ENCODE measurements at regions not wholly inside any gene's neighbourhood (a gene's known extent, or its start where the extent isn't known, plus 50 kb on each side); places are given as distances from the start of the nearest gene placed in this dataset.

GRCh38 chr10:21398563-21399231 is 126.8 kb downstream of the SKIDA1 start:
- H2AFZ ChIP-seq (ENCODE audit: control insufficient read depth, low read length), result no peak overlapping the region
- dilution Hi-C loops (cut with MboI; ENCODE audit: extremely low pct_ligation_motif_present, low sequenced_read_pairs), result no loop called here
- no peaks in the 10 kb centered on the region for H3K36me3 ChIP-seq (ENCODE audit: control insufficient read depth in 2 of 2, extremely low read depth in 1 of 2, insufficient read depth in 2 of 2, low read length in 2 of 2)
- DNase-seq (ENCODE audit: low read depth, low spot score) (peak; percentile 58), FAIRE-seq (peak; percentile 73)
- peak overlapping the region in 1 of 3 experiments; percentile 37 for H3K4me3 ChIP-seq (ENCODE audit: control insufficient read depth in 2 of 3, extremely low read depth in 1 of 3, insufficient read depth in 2 of 3, low read depth in 1 of 3, low read length in 3 of 3)
- peak overlapping the region; percentile 84 for H3K27ac ChIP-seq (ENCODE audit: control insufficient read depth, insufficient read depth, low read length)
- peak overlapping the region; percentile 74 for H3K4me2 ChIP-seq (ENCODE audit: control insufficient read depth, extremely low read depth, insufficient read depth, low read depth, low read length)
- peaks cover 41% of the 10 kb centered on the region for H3K4me1 ChIP-seq (ENCODE audit: control insufficient read depth, extremely low read depth, insufficient read depth, low read length)
- no peaks in the 10 kb centered on the region for H3K9me1 ChIP-seq (ENCODE audit: control insufficient read depth, extremely low read depth, insufficient read depth, low read length)
- no peak for TF ChIP-seq EZH2 (IDR thresholded peaks at IDR 0.05; ENCODE audit: low read length)
- TF ChIP-seq, protein P1, sequence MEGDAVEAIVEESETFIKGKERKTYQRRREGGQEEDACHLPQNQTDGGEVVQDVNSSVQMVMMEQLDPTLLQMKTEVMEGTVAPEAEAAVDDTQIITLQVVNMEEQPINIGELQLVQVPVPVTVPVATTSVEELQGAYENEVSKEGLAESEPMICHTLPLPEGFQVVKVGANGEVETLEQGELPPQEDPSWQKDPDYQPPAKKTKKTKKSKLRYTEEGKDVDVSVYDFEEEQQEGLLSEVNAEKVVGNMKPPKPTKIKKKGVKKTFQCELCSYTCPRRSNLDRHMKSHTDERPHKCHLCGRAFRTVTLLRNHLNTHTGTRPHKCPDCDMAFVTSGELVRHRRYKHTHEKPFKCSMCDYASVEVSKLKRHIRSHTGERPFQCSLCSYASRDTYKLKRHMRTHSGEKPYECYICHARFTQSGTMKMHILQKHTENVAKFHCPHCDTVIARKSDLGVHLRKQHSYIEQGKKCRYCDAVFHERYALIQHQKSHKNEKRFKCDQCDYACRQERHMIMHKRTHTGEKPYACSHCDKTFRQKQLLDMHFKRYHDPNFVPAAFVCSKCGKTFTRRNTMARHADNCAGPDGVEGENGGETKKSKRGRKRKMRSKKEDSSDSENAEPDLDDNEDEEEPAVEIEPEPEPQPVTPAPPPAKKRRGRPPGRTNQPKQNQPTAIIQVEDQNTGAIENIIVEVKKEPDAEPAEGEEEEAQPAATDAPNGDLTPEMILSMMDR (optimal IDR thresholded peaks at IDR 0.05 in 1 of 3, IDR thresholded peaks at IDR 0.05 in 1 of 3, conservative IDR thresholded peaks at IDR 0.05 in 1 of 3; ENCODE audit: extremely low read depth in 1 of 3, insufficient read depth in 2 of 3, low read length in 3 of 3), result no peak
- no peaks in the 10 kb centered on the region for H3K79me2 ChIP-seq (ENCODE audit: control insufficient read depth, insufficient read depth, low read length)
- H3K27me3 ChIP-seq (ENCODE audit: control insufficient read depth, extremely low read depth, insufficient read depth, low read length), result no peaks in the 10 kb centered on the region
- H3K9ac ChIP-seq (ENCODE audit: control insufficient read depth, extremely low read depth, insufficient read depth, low read length), result peak overlapping the region; percentile 46
- H4K20me1 ChIP-seq (ENCODE audit: control insufficient read depth, extremely low read depth, insufficient read depth, low read length), result no peaks in the 10 kb centered on the region
- no peaks in the 10 kb centered on the region for H3K9me3 ChIP-seq (ENCODE audit: control insufficient read depth, low read depth, low read length)

GRCh38 chr10:21396889-21397288 is 128.6 kb downstream of the SKIDA1 start:
- peaks cover 23% of the 10 kb centered on the region for H3K4me1 ChIP-seq (ENCODE audit: control insufficient read depth, extremely low read depth, insufficient read depth, low read length)
- no peaks in the 10 kb centered on the region for H3K9me1 ChIP-seq (ENCODE audit: control insufficient read depth, extremely low read depth, insufficient read depth, low read length)
- no peaks in the 10 kb centered on the region for H3K27me3 ChIP-seq (ENCODE audit: control insufficient read depth, extremely low read depth, insufficient read depth, low read length)
- H3K9me3 ChIP-seq (ENCODE audit: control insufficient read depth, low read depth, low read length), result no peaks in the 10 kb centered on the region
- no peak overlapping the region for H3K27ac ChIP-seq (ENCODE audit: control insufficient read depth, insufficient read depth, low read length)
- FAIRE-seq (no peak), DNase-seq (ENCODE audit: low read depth, low spot score) (no peak)
- dilution Hi-C loops (cut with MboI; ENCODE audit: extremely low pct_ligation_motif_present, low sequenced_read_pairs), result no loop called here
- H3K36me3 ChIP-seq (ENCODE audit: control insufficient read depth in 2 of 2, extremely low read depth in 1 of 2, insufficient read depth in 2 of 2, low read length in 2 of 2), result no peaks in the 10 kb centered on the region
- no peak overlapping the region for H3K9ac ChIP-seq (ENCODE audit: control insufficient read depth, extremely low read depth, insufficient read depth, low read length)
- H3K4me3 ChIP-seq (ENCODE audit: control insufficient read depth in 2 of 3, extremely low read depth in 1 of 3, insufficient read depth in 2 of 3, low read depth in 1 of 3, low read length in 3 of 3), result no peak overlapping the region
- no peaks in the 10 kb centered on the region for H3K79me2 ChIP-seq (ENCODE audit: control insufficient read depth, insufficient read depth, low read length)
- H2AFZ ChIP-seq (ENCODE audit: control insufficient read depth, low read length), result peak overlapping the region; percentile 7
- no peaks in the 10 kb centered on the region for H4K20me1 ChIP-seq (ENCODE audit: control insufficient read depth, extremely low read depth, insufficient read depth, low read length)
- no peak overlapping the region for H3K4me2 ChIP-seq (ENCODE audit: control insufficient read depth, extremely low read depth, insufficient read depth, low read depth, low read length)
- TF ChIP-seq, protein P1 (optimal IDR thresholded peaks at IDR 0.05 in 1 of 3, IDR thresholded peaks at IDR 0.05 in 1 of 3, conservative IDR thresholded peaks at IDR 0.05 in 1 of 3; ENCODE audit: extremely low read depth in 1 of 3, insufficient read depth in 2 of 3, low read length in 3 of 3), result no peak
- TF ChIP-seq EZH2 (IDR thresholded peaks at IDR 0.05; ENCODE audit: low read length), result no peak

All from keratinocyte (primary cell).